ENCODE measurements at regions not wholly inside any gene's neighbourhood (a gene's known extent, or its start where the extent isn't known, plus 50 kb on each side); places are given as distances from the start of the nearest gene placed in this dataset.
A peak's percentile ranks its signal among the peaks of the same experiment; 100 is the strongest.

DNA sequence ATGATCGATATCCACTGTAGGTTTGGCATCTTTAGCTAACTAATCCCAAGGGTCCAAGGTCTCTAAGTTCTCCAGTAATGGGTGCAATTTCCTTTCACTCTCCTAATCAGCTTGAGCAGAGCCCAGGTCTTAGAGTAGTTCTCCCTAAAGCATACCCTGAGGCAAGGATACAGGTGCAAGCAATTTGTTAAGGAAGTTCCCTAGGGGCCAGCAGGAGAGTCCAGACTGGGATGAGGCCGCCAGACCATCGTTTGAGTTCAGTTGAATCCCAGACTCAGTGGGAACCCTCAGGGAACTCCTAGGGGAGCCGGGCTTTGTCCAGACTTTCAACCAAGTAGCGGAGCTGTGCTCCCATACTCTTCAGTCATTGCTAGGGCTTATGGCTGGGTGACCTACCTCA is 835.4 kb upstream of the CDH2 start:
- no peak for DNase-seq

DNA sequence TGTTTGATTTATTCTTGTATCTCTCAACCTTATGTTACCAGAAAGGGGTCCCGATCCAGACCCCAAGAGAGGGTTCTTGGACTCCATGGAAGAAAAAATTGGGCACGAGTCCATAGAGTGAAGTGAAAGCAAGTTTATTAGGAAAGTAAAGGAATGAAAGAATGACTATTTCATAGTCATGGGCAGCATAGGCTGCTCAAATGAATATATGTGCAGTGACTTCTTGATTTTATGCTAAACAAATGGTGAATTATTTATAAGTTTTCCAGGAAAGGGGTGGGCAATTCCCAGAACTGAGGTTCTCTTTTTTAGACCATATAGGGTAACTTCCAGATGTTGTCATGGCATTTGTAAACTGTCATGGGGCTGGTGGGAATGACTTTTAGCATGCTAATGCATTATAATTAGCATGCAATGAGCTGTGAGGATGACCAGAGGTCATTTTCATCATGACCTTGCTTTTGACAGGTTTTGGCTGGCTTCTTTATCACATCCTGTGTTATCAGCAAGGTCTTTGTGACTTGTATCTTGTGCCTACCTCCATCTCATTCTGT is 832.4 kb upstream of the CDH2 start:
- DNase-seq, result no peak

DNA sequence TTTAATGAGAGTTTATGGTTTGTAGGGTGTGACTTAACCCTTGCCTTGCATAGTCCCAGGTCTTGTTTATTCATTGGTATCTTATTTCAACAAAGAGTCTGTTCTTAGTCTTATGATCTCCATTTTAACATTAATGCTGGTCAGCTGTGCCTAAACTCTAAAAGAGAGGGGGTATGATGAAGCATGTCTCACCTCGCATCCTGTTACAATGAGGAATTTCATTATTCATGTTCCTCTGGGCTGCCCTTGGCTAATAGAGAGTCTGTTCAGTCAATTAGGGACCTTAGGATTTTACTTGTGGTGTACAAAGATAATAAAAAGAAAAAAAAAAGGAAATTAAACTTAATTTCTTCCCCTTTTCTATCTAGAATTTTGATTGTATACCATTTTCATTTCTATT is 831.9 kb upstream of the CDH2 start:
- DNase-seq, result no peak

DNA sequence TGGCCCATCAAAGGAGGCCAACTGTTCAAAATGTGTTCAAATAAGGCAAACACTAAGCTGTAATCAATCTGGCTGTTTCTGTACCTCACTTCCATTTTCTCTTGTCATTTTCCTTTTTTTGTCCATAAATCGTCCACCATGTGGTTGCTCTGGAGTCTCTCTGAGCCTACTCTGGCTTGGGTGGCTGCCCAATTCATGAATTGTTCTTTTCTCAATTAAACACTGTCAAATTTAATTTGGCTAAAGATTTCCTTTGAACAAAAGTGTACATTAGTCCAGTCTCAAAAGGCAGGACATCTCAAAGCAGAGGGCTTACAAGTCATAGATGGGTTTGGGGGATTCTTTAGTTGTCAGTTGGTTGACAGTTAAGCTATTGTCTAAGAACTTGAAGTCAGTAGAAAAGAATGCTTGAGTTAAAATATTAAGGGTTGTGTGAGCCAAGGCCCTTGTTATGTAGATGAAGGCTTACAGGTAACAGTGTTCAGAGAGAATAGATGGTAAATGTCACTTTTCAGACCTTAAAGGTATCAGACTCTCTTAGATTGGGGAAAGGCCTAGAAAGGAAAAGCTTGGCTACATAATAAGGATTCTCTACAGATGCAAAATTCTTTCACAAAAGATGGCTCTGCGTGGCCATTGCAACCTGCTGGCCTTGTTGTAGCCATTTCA is 831.2 kb upstream of the CDH2 start:
- no peak for DNase-seq

DNA sequence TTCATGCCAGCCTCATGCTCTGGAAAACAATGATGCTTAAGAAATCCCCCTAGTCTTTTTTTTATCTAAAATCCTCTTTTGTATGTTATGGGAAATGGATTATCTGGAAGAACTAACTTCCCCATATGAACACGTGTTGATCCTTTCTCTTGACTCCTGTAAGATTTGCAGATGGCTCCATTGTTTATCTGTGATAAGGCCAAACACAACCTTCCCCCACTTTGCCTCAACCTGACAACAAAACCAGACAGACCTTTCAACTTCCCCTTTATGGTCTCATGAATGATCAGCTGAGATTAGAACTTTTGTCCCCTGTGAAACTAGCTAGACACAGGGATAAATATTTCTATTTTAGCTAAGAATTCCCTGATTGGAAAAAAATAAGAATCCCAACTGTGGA is 828.0 kb upstream of the CDH2 start:
- no peak for DNase-seq

DNA sequence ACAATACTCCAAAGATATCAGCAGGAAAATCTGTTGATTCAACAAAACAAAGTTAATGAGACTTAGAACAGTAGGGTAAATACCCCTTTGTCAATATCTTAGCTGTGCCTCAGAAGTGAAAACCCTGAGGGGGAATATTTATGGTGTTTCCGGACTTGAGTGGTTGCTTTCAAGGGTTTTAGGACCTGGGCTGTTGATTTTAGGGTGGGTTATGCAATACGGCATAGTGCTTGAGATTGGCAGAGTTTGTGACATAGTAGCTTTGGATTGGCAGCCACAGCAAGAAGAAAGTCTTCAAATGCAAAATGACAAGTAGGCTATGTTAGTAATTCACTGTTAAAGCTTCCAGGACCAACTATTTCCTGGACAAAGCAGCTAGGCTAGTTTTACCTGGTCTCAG is 826.3 kb upstream of the CDH2 start:
- peak; percentile 34 for DNase-seq

DNA sequence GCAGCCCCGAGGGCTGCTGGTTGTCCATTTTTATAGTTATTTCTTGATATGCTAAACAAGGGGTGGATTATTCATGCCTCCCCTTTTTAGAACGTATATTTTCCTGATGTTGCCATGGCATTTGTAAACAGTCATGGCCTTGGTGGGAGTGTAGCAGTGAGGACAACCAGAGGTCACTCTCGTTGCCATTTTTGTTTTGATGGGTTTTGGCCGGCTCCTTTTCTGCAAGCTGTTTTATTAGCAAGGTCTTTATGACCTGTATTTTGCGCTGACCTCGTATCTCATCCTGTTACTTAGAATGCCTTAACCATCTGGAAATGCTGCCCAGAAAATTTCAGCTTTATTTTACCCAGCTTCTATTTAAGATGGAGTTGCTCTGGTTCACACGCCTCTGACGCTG is 825.8 kb upstream of the CDH2 start:
- DNase-seq, result no peak

DNA sequence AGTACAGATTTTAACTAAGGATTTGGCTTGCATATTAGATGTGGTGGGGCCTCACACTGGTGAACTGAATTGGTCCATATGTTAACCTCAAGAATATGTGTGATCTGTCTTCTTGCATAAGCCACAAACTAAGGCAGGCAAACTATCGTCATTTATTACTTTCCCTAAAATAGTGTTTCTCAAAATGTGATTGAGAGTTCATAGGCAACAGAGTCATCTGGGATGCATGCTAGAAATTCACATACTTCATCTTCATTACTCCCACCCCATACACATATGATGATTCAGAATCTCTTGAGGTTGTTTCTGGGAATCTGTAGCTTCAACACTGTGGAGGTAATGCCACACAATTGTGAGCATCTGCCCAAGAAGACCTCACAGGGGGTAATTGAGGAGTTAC is 822.8 kb upstream of the CDH2 start:
- no peak for DNase-seq

DNA sequence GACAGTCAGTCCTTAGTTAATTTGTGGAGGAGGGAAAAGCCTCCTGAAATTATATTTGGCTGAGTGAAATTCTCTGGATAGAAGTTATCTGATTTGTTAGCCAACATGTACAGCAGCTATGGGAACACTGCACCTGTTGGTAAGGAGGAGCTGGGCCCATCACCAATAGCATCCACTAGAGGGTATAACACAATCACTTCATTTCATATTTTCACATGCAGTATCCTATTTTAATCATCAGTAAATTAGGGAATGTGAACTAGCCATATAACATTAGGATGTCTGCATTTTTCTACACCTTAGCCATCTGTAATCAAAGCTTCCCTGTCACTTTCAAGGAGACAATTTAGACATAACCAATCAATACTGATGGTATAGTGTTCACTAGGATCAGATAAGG is 818.4 kb upstream of the CDH2 start:
- no peak for DNase-seq

DNA sequence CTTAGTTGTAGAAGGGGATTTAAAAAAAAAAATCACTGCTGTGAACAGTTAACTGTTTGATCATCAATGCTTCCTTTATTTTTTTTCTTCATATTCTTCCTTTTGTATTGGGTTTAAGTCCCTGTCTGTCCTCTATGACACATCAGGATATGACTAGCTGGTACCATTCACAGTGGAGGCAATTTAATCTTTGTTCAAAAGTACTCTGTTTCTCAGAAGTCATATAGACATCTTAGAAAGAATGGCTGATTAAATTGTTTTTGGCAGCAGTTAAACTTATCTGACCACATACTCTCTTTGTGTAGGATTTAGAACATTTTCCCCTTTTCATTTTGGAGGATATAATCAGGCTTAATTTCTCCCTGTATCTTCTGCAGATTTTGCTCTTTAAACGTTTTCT is 807.8 kb upstream of the CDH2 start:
- no peak for DNase-seq

DNA sequence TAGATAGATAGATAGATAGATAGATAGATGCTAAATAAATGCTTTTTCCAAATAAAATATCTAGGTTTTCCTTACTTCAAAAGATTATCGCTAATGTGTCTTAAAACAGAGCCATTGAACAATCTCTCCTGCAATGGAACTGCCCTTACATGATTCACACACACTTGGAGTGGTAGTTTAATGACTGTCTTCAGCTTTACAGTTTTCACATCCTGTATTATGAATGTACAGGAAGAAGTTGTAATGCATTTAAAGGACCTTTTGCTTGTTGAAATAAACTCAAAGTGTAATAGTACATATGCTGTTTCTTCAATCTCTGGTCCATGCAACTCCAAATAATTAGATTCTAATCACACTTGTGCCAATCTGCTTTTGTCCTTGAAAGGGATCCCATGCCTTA is 797.6 kb upstream of the CDH2 start:
- no peak for DNase-seq

DNA sequence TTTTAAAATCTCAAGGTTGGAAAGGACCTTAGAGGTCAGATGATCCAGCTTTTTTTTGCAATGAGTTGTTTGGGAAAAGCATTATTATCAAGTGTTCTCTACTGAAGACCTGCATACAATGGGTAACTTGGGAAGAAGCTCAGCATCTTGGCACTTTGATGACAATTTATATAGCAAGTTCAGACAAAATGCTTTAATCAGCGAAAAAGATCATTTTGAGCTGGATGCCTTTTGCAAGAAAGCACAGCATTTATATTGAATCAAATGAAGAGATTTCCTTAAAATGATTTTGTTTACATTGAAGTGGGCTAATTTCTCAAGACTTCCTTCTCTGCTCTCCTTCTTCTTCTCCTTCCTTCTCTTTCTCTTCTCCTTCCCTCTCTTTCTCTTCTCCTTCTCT is 796.4 kb upstream of the CDH2 start:
- no peak for DNase-seq

DNA sequence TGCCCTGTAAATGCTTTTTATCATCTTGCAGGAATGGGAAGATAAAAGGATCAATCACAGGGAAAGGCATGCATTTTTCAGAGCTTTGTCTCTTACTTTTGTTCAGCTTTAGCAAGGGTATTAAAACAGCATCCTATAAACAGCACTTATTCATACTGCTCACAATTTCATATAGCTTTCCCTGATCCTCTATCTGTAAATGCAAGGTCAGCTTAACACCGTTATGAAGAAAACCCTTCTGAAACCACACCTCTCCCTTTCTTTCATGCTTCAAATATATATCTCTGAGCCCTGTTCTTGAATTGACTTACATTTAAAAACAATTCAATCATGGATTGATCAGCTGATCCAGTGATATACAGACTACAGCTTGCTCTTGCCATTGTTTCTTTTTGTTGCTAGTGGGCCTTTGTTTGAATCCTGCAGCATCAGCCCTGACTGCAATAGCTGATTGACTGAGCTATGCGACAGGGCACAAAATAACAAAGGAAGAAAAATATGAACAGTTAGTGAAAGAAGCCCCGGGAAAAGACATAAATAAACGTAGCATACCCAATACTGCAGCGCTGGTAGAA is 795.5 kb upstream of the CDH2 start:
- DNase-seq, result no peak

DNA sequence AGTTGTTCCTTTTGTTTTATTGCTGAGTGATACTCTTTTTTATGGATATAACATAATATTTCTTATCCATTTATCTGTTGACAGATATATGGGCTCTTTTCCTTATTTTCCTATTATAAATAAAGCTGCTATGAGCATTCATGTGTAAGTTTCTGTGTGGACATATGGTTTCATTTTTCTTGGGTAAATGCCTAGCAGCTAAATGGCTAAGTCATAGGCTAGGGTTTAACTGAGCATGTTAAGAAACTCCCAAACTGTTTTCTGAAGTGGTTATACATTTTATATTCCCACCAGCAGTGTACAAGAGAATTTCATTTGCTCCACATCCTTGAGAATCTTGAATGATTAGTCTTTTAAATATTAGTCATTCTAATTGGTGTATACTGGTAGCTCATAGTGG is 786.6 kb upstream of the CDH2 start:
- DNase-seq, result no peak

DNA sequence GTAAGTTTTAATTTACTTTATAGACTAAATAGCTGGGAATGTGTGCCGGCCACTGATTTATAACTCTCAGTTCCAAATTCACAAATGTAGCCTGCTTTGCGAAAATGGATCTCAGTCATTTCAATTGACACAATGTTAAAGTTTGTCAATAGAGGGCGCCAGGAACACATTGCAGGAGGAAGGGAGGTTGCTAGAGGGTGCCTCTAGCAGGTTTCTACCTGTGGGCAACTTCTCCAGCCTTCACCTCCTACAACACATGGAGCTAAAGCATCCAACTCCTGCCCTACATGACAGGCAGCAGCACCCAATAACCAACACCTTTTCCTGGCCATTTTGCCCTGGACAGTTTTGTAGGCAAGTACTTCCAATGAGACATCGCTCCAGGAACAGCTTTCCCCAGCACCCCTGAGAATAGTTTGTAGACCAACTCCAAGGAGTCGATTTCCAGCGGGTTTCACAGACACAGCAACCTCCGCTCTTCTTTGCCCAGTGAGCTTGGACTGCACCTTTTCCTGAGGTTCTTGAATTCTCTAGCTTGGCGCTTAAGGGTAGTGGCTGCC is 784.8 kb upstream of the CDH2 start:
- DNase-seq, result peak; percentile 4

DNA sequence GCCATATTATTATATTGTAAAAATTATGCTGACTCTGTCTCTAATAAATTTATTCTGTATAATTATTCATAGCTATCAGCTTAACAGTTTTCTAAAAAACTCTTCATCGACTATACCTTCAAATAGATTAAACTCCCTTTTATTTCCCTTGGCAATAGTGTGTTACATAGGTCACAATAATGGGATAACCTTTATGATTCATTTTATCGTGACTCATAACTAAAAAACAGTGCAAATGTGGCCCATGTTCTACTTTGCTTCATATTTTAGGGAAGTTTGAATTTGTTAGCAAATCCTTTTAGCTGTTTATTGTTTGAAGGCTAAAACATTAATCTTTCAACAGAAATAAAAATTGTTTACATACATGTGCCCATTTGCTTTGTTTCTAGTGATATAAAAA is 783.2 kb upstream of the CDH2 start:
- no peak for DNase-seq

DNA sequence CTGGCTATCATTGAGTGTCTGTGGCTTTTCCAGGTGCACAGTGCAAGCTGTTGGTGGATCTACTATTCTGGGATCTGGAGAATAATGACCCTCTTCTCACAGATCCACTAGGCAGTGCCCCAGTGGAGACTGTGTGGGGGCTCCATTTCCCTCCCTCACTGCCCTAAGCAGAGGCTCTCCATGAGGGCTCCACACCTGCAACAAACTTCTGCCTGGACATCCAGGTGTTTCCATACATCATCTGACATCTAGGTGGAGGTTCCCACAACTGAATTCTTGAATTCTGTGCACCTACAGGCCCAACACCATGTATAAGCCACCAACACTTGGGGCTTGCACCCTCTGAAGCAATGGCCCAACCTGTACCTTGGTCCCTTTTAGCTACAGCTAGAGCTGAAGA is 775.4 kb upstream of the CDH2 start:
- no peak for DNase-seq

DNA sequence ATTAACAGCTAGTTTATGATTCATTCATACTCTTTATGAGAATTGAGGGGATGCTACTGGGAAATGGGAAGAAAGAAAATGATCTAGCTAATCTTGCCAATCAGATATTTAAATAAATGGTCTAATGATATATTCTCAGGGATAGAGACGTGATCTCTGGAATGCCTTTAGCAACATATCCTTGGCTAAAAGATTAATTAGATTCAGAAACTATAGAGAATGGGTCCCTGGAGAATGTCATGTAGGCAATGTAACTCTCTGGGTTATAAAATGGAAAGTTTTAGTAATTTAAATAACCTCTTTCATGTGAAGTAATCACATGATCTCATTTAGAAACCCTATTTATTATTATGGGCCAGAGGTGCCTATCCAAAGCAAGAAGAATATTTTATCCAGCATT is 771.0 kb upstream of the CDH2 start:
- DNase-seq, result no peak

DNA sequence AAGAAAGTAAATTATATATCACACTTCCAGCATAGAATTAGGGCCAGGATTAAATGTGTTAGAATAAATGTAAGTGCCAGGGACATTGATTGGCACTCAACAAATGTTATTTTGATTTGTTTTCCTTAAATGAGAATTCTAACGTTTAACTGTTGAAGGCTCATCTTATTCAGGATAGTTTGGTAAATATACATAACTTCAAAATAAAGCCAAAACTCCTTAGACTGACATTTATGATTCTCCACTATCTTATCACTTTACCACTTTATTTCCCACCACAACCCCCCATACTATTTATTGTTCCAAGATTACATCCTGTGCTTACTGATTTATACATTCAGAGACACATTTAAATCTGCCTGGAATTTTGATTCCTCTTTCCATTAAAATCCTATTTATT is 769.5 kb upstream of the CDH2 start:
- DNase-seq, result no peak

DNA sequence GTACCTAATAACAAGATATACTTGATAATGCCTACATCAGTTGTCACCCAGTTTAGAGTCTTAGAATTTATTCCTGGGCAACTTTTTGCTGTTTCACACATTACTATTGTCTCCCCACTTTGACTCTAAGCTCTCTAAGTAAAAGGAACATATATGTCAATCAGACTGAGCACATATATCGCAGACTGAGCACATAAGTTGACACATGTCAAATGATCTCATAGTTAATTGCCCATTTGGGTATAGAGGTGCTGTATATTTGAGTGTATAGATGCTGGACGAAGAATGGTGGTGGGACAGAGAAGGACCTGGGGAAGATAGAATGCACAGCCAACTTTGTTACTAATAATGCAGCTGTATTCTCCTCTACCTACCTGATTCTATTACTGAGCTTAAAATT is 746.0 kb upstream of the CDH2 start:
- DNase-seq, result no peak

DNA sequence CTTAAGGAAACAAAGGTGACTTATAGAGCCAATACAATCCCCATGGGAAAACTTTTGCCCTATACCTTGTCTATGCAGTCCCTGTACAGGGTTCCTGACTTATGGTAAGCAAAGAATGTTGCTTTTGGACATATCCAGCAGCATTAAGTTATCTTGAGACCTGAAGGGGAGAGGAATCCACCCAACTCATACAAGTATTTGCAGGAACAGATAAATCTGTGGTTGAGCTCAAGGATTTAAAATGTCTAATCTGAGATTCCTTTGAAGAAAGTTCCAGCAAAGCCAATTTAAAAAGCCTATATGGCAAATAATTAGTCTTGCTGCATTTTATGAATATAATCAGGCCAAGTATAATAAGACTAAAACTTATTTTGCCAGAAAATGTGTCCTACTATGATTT is 739.5 kb upstream of the CDH2 start:
- no peak for DNase-seq

DNA sequence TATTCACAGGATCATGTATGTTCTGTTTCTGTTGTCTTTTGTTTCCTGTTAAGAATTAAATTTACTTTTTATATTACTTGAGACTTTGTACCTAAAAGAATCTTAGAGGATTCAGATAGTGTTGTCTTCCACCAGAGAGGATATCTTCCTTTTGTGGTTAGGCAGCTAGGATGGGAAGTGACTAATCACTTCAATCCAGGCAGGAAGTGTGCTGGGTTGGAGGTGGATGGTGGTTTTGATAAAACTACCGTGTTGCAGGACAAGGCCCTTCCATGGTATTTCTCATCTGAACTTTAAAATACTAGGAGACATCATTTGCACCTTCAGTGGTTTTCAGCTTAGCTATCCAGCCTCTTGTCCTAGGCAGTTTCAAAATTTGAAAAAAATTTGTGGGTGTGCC is 728.6 kb upstream of the CDH2 start:
- no peak for DNase-seq

DNA sequence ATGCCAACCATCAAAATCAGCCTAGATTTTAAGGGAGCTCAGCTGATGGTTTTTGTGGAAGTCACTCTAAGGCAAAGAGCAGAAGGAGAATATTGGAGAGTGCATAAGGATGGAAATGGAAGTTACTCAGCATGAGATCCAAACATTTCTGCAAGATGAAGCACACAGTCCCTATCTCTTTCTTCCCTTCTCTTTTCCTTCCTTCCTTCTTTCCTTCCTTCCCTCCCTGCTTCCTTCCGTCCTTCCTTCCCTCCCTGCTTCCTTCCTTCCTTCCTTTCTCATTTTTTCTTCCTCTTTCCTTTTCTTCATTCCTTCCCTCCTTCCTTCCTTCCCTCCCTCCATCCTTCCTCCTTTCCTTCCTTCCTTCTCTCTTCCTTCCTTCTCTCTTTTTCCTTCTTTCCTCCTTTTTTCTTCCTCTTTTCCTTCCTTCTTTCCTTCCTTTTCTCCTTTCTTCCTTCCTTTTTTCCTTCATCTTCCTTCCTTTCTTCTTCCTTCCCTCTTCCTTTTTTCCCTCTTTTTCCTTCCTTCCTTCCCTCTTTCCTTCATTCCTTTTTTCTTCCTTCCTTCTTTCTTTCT is 727.9 kb upstream of the CDH2 start:
- DNase-seq, result no peak

DNA sequence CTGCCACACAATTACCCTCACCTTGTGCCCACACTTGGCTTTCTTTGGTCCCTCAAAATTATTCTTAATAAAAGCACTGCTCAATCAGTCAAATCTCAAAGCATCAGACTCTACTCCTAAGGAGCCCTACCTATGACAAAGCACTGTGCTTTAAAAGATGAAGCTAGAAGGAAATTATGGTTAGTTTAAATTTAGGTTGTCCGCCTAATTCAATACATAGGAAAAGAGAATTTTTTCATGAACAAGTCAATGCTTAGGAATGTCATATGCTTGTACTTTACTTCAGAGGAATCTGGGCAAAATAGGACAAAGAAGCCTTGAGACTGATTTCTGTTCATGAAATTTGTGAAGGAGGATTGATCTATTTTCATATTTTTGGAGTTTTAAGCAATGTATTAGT is 726.4 kb upstream of the CDH2 start:
- DNase-seq, result no peak

DNA sequence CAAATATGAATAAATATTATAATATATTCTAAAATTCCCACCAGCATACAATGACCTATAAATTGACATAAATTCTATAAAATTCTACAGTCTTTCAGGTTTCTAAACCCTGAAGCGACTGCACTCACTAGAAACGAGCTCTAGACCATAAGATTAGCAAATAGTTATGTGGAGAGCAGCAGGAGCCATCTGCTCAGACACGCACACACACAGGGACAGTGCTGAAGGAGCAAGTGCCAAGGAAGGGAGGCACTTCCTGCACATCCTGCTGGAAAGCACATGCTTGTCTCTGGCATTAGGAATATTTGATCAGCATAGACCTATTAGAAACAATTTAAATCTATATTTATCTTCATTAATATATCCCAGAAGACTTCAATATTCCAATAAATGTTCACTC is 713.9 kb upstream of the CDH2 start:
- DNase-seq, result no peak
